HPDE6-E6E7 (cell line): ENCODE measurements at regions not wholly inside any gene's neighbourhood (a gene's known extent, or its start where the extent isn't known, plus 50 kb on each side); places are given as distances from the start of the nearest gene placed in this dataset.

ENCODE experiments used
- DNase-seq: peaks from one replicate; pipeline ENCODE4 v3.0.0; 2011; ENCODE audit warnings: missing footprints; ENCODE audit errors: extremely low spot score

DNA sequence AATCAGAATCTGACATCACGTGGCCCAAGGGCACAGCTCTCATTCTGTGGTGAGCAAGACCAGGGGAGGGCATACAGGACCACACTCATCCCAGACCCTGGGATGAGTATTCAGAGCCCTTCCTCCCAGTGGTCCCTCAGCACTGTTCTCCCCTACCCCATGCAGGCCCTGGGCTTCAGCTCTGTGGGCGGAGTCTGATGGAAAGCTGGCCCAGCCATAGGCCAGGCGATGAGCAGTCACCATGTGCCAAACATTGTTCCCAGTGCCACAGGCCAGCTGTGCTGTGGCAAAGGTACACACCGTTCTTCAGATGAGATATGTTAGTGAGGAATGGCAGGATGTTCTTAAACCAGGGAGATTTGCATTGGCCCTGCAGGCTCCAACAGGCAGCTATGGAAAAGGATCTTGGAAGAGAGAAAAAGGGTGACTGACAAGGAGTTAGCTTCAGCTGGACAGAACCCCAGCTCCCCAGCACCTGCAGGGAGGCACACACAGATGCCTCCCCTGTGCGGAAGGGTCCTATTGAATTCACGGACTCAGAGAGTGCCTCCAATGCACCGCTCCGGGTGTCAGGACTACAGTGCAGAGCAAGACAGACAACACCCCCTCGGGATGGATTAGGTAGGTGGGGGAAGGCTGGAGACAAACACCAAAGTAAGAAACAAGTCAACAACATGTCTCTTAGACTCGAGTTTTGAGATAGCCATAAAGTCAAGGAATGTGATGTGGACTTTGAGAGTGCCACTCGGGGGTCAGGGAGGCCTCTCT is 596.0 kb upstream of the MGMT start:
- DNase-seq = no peak

DNA sequence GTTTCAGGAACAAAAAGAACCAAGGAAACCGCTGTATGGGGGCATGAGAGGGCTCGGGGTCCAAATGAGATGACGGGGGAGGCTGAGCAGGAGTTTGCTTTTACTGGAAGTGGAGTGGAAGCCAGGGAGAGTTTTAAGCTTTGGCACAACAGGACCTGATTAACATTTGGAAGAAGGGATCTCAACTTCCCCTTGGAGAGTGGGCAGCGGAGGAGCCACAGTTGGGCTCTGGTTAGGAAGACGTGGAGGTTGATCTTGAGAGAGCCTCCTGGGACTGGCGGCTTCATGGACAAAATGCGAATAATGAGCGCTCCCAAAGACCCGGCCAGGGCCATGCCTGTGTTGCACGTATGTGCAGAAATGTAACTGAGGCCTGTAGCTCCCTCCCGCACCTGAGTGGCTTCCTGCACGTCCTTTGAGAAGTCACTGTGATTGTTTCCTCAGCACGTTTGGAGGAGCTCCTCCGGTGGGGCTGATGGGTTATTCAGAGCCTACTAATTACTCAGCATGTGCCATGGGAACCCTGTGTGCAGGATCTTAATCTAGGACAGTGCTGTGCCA is 595.3 kb upstream of the MGMT start:
- DNase-seq = no peak

DNA sequence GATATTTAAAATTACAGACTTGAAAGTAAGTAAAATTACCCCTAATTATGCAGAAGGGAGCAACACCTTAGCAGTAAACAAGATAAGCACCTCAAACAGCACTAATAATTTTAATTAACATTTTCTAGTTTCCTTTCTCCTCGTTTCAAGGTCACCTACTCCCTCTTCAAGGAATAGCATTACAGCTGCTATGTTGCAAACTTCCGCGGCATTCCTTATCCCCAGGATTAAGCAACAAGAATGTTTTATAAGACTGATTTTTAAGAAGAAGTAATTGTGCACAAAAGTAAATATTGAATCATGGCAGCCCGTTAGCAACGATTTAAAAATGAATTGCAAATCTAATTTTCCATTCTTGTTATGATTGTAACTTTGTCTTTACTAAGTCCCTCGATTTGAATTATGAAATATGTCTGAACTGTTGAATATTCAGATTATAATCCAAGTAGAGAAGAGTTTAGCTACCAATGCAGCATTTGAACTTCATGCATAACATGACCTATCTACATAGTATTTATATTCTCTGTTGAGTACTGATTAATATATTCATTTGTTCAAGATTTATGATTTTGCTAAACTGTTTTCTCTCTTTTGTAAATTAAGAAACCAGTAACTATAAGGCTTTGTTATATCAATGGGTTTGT is 593.5 kb upstream of the MGMT start:
- no peak for DNase-seq

GRCh38 chr10:128874331-128874730 is 592.7 kb upstream of the MGMT start:
- no peak for DNase-seq

DNA sequence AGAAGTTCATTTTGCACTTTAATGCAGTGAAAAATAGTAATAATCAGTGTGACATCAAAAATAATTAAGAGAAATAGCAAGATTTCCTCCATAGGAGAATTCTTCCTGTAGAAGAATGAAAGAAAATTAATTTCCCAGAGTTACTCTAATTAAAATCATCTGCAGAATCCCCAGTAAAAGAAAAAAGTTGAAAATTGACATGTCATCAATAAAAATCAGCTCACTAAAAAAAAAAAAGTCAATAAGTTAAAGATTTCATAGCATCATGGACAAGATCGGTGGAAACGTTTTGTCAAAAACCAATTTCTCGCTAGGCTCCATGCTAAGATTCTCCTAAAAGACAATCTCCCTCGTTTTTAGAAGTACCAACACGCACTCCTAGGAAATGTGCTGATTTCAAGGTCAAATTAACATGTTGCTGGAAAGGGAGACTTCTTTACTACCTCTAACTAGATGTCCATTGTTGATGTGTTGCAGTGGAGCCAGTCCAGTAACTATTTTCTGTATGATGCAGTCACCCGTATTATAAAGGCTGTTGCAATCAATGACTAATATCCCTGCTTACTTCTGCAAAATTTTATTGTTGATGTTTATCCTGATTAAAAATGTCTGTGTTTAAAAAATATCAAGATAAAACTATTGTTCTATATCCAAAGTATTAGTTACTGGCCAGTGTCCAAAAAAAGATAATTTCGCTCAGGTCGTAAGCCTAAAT is 591.9 kb upstream of the MGMT start:
- no peak for DNase-seq

- DNase-seq = no peak
These were observed 590.9 kb upstream of the MGMT start for GRCh38 chr10:128875956-128876736.

DNA sequence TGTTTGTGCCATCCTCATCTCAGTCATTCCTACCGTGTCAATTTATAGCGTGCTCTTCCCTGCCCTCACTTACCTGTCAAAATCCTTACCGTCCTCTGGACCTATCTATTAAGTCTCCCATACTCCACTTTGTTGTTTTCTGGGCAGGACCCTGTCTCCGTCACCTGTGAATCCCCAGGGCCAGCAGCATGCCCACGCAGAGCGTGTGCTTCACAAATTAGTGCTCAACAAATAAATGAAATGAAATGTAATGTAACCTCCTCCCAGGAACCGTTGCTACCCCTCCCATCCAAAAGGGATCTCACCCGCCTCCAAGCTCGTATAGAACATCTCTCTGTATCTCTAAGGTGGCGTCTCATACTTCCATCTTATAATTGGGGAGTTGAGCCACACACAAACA is 589.9 kb upstream of the MGMT start:
- DNase-seq = no peak

- no peak for DNase-seq
These were observed 589.1 kb upstream of the MGMT start for GRCh38 chr10:128877936-128878335.

GRCh38 chr10:128879030-128879429 is 588.0 kb upstream of the MGMT start:
- DNase-seq = no peak

- no peak for DNase-seq
These were observed 587.5 kb upstream of the MGMT start for GRCh38 chr10:128879441-128880140.

- no peak for DNase-seq
These were observed 586.8 kb upstream of the MGMT start for GRCh38 chr10:128880159-128880725.

- DNase-seq = no peak
These were observed 586.0 kb upstream of the MGMT start for GRCh38 chr10:128881086-128881485.

DNA sequence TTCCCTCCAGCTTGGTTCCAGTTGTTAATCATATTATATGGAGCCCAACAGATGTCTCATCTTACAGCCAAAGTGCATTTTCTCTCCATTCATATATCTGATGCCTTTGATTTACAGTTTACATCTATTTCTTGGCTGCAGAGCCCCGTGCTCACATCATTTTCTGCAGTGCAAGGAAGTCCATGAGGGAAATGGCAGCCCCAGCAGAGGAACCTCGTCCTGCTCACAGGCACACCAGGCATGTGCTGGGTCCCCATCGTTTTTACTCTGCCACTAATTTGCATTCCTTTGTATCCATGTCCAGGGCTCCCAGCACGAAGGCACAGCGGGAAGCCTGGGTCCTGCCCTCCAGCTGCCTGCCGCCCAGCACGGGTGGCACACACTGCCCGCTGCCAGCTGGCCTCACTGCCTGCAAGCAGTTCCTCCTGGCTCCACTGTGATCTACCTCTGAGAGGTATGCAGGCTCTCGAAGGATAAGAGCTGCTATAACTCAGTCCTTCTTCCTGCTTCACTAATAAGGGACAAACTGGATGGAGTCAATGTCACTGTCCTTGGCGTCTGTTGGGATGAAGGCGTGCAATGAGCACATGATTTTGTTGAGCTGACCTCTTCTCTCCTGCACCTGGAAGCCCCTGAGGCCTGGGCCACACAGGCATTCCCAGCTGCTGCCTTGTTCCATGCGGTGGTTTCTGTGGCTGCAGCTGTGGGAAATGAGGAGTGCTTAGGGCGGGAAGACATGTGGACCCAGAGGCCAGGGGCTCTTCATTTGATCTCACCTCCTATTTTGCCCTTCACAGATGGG is 583.6 kb upstream of the MGMT start:
- no peak for DNase-seq

DNA sequence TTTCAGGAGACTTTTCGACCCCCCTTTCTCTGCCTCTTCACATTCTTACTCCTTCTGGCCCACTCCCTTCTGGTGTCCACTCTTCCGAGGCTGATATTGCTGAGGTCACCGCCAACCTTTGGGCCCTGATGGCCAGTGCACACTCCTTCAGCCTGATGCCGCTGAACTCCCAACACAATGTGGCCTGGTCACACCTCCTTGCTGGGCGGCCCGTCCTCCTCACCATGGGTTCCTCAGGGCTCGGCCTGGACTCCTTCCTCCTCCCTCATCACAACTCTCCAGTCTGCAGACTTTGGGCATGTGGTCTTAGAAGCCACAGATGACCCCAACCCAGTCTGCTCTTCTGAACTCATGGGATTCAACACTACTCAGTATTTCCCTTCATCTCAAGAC is 583.0 kb upstream of the MGMT start:
- DNase-seq = no peak

DNA sequence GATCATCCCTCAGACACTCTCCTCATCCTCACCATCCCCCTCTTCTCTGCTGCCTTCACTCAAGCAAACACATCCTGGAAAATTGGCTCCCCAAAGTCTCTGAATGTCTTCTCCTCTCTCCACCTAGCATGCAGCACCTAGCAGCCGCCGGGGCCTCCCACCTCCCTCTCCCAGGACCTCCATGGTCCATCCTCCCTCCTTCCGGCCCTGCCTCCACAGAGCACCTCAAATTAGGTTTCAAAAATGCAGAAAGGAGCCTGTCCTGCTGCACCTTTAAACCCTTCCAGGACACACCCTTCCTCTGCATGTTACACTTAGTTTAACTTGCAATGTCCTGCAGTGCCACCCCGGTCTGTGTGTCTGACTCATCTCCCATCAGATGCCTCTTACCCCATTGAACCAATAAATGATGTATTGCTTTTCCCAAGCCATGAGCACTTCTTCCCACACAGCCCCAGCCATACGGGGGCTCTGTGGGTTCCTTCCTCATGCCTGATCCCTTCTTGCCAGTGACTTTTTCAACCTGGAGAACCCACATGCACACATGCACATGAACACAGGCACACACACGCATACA is 582.5 kb upstream of the MGMT start:
- DNase-seq = no peak

DNA sequence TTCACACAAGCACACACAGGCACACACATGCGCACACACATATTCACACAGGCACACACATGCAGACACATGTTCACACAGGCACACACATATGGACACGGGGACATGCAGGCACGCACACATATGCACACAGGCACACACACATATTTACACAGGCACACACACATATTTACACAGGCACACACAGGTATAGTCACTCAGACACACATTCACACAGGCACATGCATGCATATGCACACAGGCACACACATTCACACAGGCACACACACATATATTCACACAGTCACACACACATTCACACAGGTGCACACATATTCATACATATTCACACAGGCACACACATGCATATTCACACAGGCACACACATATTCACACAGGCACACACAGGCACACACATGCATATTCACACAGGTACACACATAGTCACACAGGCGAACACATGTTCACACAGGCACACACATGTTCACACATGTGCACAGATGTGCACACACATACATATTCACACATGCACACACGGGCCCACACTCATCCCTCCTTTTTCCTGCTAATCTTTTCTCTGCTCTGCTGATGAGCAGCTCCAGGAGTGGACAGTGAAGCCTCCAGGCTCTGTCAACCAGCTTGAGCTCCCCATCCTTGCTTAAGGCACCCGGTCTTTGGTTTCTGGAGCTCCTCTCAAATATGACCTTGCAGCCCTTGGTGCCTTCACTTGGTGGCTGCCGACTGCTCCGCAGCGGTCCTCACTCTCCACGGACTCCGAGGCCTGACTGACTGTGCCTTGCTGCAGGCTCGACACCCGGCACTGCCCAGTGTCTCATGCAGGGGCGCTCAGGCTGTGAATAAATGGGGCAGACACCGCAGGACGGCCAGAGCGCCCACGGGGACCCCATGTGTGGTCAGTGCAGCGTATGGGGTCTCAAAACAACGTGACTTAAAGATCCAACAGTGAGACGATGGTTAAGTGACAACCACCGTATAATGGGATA is 581.2 kb upstream of the MGMT start:
- no peak for DNase-seq

GRCh38 chr10:128887856-128888255 is 579.2 kb upstream of the MGMT start:
- no peak for DNase-seq

DNA sequence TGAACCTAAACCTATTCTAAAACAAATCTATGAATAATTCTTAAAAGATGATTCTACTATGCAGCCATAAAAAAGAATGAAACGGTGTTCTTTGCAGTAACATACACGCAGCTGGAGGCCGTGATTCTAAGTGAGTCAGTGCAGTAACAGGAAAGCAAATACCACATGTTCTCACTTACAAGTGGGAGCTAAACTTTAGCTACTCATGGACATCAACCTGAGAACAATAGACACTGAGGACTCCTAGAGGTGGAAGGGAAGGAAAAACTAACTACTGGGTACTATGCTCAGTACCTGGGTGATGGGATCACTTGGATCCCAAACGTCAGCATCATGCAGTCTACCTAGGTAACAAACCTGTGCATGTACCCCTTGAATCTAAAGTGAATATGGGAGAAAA is 575.0 kb upstream of the MGMT start:
- no peak for DNase-seq
